Coronary artery (tissue), 2 donors: ENCODE measurements at regions not wholly inside any gene's neighbourhood (a gene's known extent, or its start where the extent isn't known, plus 50 kb on each side); places are given as distances from the start of the nearest gene placed in this dataset.

ENCODE experiments used
- DNase-seq: peaks from one replicate; pipeline ENCODE4 v3.0.0-alpha.2; 2017; ENCODE audit warnings: low spot score
- H3K27ac ChIP-seq, 2 donors: fragments of 200-600 bp; sonication (generic); one replicate each; pipeline ENCODE4 v1.5.1; 2016 to 2019
- H3K4me3 ChIP-seq: fragments of 200-600 bp; sonication (generic); 2 replicates; pipeline ENCODE4 v1.5.1; 2016; ENCODE audit warnings: mild to moderate bottlenecking, moderate library complexity
- CTCF ChIP-seq: fragments of 200-600 bp; sonication (generic); IDR thresholded peaks from one replicate; pipeline ENCODE4 v1.5.1; 2019; ENCODE audit warnings: antibody characterized with exemption

DNA sequence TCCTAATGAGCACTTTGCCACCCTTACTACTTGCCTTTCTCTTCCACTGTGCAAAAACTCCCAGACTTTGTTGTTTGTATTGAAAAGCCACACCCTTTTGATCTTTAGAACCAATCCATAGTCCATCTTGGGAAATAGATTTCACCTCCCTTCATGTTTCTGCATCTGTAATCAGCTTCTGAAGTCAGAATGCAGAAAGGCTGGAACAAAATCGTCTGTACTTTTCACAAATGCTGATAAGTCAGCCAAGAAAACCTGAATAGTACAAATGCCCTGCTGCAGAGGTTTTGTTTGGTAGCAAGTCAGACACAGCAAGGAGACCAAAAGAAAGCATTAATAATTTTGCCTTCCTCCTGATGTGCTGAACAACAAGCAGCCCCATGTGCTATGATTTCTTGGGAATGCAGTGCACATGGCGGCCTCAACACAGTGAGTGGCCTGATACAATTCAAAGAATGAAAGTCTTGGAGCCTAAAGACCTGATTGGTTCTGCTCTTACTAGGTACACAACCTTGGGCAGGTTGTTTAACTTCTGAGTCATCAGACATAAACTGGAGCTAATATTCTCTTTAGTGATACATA is 59.2 kb upstream of the STK32A start:
- H3K27ac ChIP-seq: no peak overlapping the region
- TF ChIP-seq CTCF: no peak
- H3K4me3 ChIP-seq: no peak overlapping the region
- no peak for DNase-seq

DNA sequence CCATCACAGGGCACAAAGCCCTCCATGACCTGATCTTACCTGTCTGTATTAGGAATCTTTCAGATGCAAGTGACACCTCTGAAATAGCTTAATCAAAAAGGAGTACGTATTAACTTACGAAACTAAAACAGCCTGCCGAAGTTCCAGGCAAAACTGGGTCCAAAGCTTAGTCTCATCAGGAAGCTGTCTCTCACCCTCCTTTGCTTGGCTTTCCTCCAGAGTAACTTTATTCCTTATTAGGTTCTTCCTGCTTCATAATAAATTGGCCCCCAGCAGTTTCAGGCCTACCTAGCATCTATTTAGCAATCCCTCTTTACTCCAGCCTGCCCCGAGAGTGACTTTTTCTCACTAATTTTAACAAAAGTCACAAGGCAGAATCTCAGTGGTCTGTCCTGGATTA is 58.4 kb upstream of the STK32A start:
- no peak overlapping the region for H3K4me3 ChIP-seq
- DNase-seq: no peak
- TF ChIP-seq CTCF: no peak
- H3K27ac ChIP-seq: no peak overlapping the region

- no peak for DNase-seq
- TF ChIP-seq CTCF: no peak
- H3K27ac ChIP-seq: no peak overlapping the region
- H3K4me3 ChIP-seq: no peak overlapping the region
Observed at GRCh38 chr5:147177125-147177840, 57.5 kb upstream of the STK32A start.

GRCh38 chr5:147179562-147180147 is 55.2 kb upstream of the STK32A start:
- no peak for DNase-seq
- TF ChIP-seq CTCF: no peak
- H3K27ac ChIP-seq: no peak overlapping the region
- no peak overlapping the region for H3K4me3 ChIP-seq

DNA sequence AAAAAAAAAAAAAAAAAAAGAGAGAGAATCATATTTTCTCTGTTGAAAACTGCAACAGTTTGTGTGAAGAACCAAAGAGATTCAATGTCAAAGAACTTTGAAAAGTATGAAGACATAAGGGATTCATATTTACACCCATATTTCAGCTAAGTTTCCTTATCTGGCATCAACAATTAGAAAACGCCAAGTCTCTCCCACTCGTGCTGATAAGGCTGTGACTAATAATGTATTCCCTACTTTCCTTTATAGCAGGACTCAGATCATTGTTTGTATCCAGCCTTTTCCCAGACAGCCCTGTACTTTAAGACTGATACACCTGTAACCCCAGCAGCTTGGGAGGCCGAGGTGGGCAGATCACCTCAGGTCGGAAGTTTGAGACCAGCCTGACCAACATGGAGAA is 54.1 kb upstream of the STK32A start:
- no peak for DNase-seq
- H3K27ac ChIP-seq: no peak overlapping the region
- no peak for TF ChIP-seq CTCF
- no peak overlapping the region for H3K4me3 ChIP-seq
